ENCODE measurements at regions not wholly inside any gene's neighbourhood (a gene's known extent, or its start where the extent isn't known, plus 50 kb on each side); places are given as distances from the start of the nearest gene placed in this dataset.
"Not testable (repeated sequence)": the region's sequence is repeated elsewhere in the genome, so short reads cannot be mapped to it uniquely, and the experiment has no call there.

DNA sequence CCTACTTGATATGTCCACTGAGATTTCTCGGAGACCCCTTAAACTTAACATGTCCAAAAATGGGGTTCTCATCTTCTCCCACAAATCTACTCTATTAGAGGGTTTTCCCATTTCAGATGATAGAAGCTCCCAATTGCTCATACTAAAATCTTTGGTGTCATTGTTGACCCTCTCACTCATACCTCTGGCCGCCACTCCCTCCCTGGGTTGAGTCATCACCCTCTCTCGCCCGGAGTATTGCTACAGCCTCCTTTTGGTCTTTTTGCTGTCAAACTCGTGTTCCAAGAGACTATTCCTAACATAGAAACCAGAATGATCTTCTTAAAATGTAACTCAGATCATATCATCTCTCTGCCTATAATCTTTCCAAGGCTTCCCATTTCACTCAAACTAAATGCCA, 91.0 kb upstream of the GNAQ start:
- H3K36me3 ChIP-seq (ENCODE audit: control insufficient read depth, insufficient read depth, low read length) = no peaks in the 10 kb centered on the region
- H3K9me3 ChIP-seq (ENCODE audit: control insufficient read depth, low read length) = no peaks in the 10 kb centered on the region
- no peaks in the 10 kb centered on the region for H3K4me1 ChIP-seq (ENCODE audit: control insufficient read depth, insufficient read depth, low read length, poor library complexity, severe bottlenecking)
- 81 to 88% methylated on average over 5 of the region's 5 CpGs for WGBS, 2 experiments (ENCODE audit: insufficient coverage in 2 of 2)
- H3K4me3 ChIP-seq (ENCODE audit: extremely low read depth, insufficient read depth, low read length, poor library complexity, severe bottlenecking) = no peak overlapping the region
- no peak overlapping the region for H3K27ac ChIP-seq (ENCODE audit: low read depth, low read length, severe bottlenecking)

DNA sequence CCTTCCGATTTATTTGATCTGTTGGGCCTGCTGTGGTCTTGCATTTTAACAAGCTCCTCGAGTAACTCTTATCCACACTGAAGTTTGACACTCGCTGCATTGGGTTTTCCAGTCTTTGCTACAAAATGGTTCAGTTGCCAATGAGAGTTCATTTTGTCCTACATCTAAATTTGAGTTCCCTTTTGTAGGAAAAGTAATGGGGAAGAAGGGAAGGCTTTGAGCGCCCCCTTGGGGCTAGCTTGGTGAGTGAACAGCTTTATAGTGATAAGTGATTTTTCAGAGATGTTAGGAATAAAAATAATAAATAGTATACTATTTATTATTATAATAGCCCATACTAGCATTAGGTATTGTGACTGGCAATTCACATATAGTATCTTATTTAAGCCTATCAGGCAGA, 89.9 kb upstream of the GNAQ start:
- no peaks in the 10 kb centered on the region for H3K36me3 ChIP-seq (ENCODE audit: control insufficient read depth, insufficient read depth, low read length)
- H3K9me3 ChIP-seq (ENCODE audit: control insufficient read depth, low read length) = no peaks in the 10 kb centered on the region
- H3K27ac ChIP-seq (ENCODE audit: low read depth, low read length, severe bottlenecking) = no peak overlapping the region
- 54 to 67% methylated on average over 2 to 3 of the region's 4 CpGs for WGBS, 2 experiments (ENCODE audit: insufficient coverage in 2 of 2)
- H3K4me1 ChIP-seq (ENCODE audit: control insufficient read depth, insufficient read depth, low read length, poor library complexity, severe bottlenecking) = no peaks in the 10 kb centered on the region
- H3K4me3 ChIP-seq (ENCODE audit: extremely low read depth, insufficient read depth, low read length, poor library complexity, severe bottlenecking) = no peak overlapping the region

DNA sequence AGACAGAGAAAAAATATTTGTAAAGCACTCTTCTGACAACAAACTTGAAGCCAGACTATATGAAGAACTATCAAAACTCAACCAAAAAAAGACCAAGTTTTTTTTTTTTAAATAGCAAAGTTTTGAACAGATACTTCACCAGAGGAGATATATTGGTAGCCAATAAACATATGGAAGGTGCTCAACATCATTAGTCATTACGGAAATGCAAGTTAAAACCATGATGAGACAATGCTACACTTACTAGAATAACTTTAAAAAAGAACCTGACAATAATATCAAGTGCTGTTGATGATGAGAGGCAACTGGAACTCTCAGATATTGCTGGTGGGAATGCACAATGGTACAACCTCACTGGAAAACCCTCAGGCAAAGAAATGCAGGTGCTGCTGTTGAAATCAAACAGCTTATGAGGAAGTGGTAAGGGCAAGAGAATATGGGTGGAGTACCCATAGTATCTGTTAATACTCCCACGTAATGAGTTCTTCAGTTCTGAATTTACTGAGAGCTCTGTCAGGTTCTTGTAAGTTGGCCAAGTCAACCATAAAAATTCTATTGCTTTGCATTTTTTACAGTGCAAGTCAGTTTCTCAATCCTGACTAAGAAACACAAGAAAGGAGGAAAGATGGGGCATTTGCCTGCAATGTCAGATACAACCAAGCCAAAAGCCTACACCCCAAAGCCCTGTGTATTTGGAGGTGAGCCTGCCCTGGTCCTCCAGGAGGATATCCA, 87.3 kb upstream of the GNAQ start:
- no peaks in the 10 kb centered on the region for H3K9me3 ChIP-seq (ENCODE audit: control insufficient read depth, low read length)
- no peaks in the 10 kb centered on the region for H3K4me1 ChIP-seq (ENCODE audit: control insufficient read depth, insufficient read depth, low read length, poor library complexity, severe bottlenecking)
- H3K27ac ChIP-seq (ENCODE audit: low read depth, low read length, severe bottlenecking) = no peak overlapping the region
- H3K36me3 ChIP-seq (ENCODE audit: control insufficient read depth, insufficient read depth, low read length) = no peaks in the 10 kb centered on the region
- WGBS, 2 experiments (ENCODE audit: insufficient coverage in 2 of 2) = no CpG with 5 or more reads among the region's 2 CpGs
- H3K4me3 ChIP-seq (ENCODE audit: extremely low read depth, insufficient read depth, low read length, poor library complexity, severe bottlenecking) = no peak overlapping the region

DNA sequence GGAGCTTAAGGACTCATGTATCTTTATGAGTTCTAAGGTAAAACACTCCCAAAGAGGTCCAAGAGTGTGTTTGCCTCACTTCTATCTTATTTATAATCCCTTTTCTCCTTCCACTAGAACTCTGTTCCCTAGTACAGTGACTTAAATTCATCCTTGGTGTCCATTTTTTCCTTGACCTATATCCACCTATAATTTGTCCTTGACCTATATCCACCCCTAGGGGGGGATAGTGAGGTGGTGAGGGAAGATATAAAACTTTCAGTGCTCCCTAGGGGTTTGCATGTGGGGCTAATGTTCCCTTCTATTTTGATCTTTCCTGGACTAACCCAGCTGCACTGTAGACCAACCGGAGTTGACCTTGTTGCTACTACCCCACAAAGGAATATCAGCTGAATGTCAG, 83.5 kb upstream of the GNAQ start:
- Histone ChIP-seq H3K27ac (ENCODE audit: low read depth, low read length, severe bottlenecking) (no peak overlapping the region), H3K36me3 (ENCODE audit: control insufficient read depth, insufficient read depth, low read length) (no peaks in the 10 kb centered on the region), H3K9me3 (ENCODE audit: control insufficient read depth, low read length) (no peaks in the 10 kb centered on the region), H3K4me3 (ENCODE audit: extremely low read depth, insufficient read depth, low read length, poor library complexity, severe bottlenecking) (no peak overlapping the region), H3K4me1 (ENCODE audit: control insufficient read depth, insufficient read depth, low read length, poor library complexity, severe bottlenecking) (no peaks in the 10 kb centered on the region)
- 91 to 100% methylated on average over 1 of the region's 1 CpG for WGBS, 2 experiments (ENCODE audit: insufficient coverage in 2 of 2)

DNA sequence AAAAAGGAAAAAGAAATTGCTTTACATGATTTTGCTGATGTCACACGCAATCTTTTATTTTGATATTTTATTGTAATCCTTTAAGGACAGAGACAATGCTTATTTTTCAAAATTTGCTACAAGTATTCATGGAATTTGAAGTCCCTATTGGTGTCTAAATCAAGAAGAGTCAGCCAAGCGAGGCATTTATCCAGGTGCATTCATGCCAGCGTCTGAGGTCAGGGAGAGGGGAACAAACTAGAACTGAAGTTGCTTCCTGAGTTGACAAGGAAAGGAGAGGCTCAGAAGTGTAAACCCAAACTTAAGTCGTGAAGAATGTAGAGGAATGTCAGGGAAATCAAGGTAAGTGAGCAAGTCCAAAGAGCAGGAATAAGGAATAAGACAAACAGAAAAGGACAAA, 83.0 kb upstream of the GNAQ start:
- 88 to 91% methylated on average over 3 of the region's 4 CpGs for WGBS, 2 experiments (ENCODE audit: insufficient coverage in 2 of 2)
- H3K4me1 ChIP-seq (ENCODE audit: control insufficient read depth, insufficient read depth, low read length, poor library complexity, severe bottlenecking) = no peaks in the 10 kb centered on the region
- H3K36me3 ChIP-seq (ENCODE audit: control insufficient read depth, insufficient read depth, low read length) = no peaks in the 10 kb centered on the region
- H3K4me3 ChIP-seq (ENCODE audit: extremely low read depth, insufficient read depth, low read length, poor library complexity, severe bottlenecking) = no peak overlapping the region
- H3K27ac ChIP-seq (ENCODE audit: low read depth, low read length, severe bottlenecking) = no peak overlapping the region
- H3K9me3 ChIP-seq (ENCODE audit: control insufficient read depth, low read length) = no peaks in the 10 kb centered on the region

DNA sequence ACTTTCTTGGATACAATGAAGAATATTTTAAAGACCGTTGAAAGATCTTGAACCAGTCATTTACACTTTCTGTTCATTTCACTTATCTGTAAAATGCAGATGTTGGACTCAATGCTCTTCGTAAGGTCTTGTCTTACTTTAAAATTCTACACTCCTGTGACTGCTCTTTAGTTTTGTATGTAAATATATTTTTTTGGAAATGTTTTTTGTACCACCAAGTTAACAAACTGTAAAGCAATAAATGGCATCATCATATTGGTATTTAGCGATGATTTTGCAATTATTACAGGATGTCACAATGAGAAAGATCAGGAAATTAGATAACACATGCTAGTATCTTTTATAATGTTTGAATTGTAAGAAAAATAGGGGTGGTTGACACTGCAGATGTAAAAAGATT, 80.8 kb upstream of the GNAQ start:
- 80% methylated on average over 1 of the region's 3 CpGs; no CpG with 5 or more reads in 1 of the 2 experiments for WGBS, 2 experiments (ENCODE audit: insufficient coverage in 2 of 2)

DNA sequence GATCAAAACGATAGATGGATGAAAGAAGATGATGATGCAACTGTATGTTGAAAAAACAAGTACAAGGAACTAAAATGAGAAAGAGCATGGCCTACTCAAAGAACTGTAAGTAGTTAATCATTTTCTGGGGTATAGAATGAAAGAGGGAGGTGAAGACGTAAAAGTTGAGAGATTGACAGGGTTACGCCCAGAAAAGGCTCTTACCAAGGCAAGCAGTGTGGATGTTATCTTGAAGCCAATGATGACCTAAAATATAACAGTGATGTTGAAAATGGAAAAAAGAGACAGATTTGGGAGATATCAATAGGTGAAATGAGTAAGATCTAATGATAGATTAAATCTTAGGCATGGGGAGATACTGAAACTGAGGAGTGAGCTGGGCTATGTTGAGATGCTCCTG, 80.4 kb upstream of the GNAQ start:
- WGBS, 2 experiments (ENCODE audit: insufficient coverage in 2 of 2) = 92 to 93% methylated on average over 3 of the region's 3 CpGs
- Histone ChIP-seq H3K4me1 (ENCODE audit: control insufficient read depth, insufficient read depth, low read length, poor library complexity, severe bottlenecking) (no peaks in the 10 kb centered on the region), H3K4me3 (ENCODE audit: extremely low read depth, insufficient read depth, low read length, poor library complexity, severe bottlenecking) (no peak overlapping the region), H3K9me3 (ENCODE audit: control insufficient read depth, low read length) (no peaks in the 10 kb centered on the region), H3K27ac (ENCODE audit: low read depth, low read length, severe bottlenecking) (no peak overlapping the region), H3K36me3 (ENCODE audit: control insufficient read depth, insufficient read depth, low read length) (no peaks in the 10 kb centered on the region)

More for the DNA sequence above, 80.8 kb upstream of the GNAQ start:
- no peak overlapping the region for H3K4me3 ChIP-seq (ENCODE audit: extremely low read depth, insufficient read depth, low read length, poor library complexity, severe bottlenecking)
- H3K36me3 ChIP-seq (ENCODE audit: control insufficient read depth, insufficient read depth, low read length) = no peaks in the 10 kb centered on the region
- H3K9me3 ChIP-seq (ENCODE audit: control insufficient read depth, low read length) = no peaks in the 10 kb centered on the region
- H3K27ac ChIP-seq (ENCODE audit: low read depth, low read length, severe bottlenecking) = no peak overlapping the region
- H3K4me1 ChIP-seq (ENCODE audit: control insufficient read depth, insufficient read depth, low read length, poor library complexity, severe bottlenecking) = no peaks in the 10 kb centered on the region

DNA sequence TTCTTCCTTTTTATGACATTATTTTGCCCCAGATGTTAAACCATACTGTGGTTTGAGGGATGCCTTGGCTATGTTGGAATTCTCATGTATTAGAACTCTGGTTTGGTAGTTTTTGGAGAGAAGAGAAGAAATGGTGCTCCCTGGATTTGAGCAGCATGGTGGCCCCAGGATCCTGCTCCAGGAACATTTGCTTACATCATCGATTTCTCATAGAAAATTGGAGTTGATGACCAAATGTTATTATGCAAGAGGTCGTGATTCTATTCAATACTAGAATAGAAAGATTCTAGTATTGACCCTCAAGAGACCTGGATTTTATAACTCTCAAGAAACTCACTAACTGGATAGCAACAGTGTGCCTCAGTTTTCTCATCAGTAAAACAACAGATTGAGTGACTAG, 77.5 kb upstream of the GNAQ start:
- no peak overlapping the region for H3K27ac ChIP-seq (ENCODE audit: low read depth, low read length, severe bottlenecking)
- H3K36me3 ChIP-seq (ENCODE audit: control insufficient read depth, insufficient read depth, low read length) = no peaks in the 10 kb centered on the region
- 100% methylated on average over 1 of the region's 2 CpGs; no CpG with 5 or more reads in 1 of the 2 experiments for WGBS, 2 experiments (ENCODE audit: insufficient coverage in 2 of 2)

DNA sequence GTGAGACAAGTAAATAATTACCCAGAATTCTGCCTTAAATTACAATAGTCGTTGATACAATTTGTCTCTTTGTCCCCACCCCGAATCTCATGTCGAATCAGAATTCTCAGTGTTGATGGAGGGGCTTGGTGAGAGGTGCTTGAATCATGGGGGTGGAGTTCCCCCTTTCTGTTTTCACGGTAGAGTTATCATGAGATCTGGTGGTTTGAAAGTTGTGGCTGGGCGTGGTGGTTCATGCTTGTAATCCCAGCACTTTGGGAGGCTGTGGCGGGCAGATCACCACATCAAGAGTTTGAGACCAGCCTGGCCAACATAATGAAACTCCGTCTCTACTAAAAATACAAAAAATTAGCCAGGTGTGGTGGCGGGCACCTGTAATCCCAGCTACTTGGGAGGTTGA, 75.0 kb upstream of the GNAQ start:
- not testable (repeated sequence) for H3K4me1 ChIP-seq (ENCODE audit: control insufficient read depth, insufficient read depth, low read length, poor library complexity, severe bottlenecking); H3K9me3 ChIP-seq (ENCODE audit: control insufficient read depth, low read length); H3K4me3 ChIP-seq (ENCODE audit: extremely low read depth, insufficient read depth, low read length, poor library complexity, severe bottlenecking); H3K27ac ChIP-seq (ENCODE audit: low read depth, low read length, severe bottlenecking); H3K36me3 ChIP-seq (ENCODE audit: control insufficient read depth, insufficient read depth, low read length)
- 93 to 100% methylated on average over 1 to 3 of the region's 8 CpGs for WGBS, 2 experiments (ENCODE audit: insufficient coverage in 2 of 2)

More for the DNA sequence above, 77.5 kb upstream of the GNAQ start:
- Histone ChIP-seq H3K4me3 (ENCODE audit: extremely low read depth, insufficient read depth, low read length, poor library complexity, severe bottlenecking) (no peak overlapping the region), H3K4me1 (ENCODE audit: control insufficient read depth, insufficient read depth, low read length, poor library complexity, severe bottlenecking) (no peaks in the 10 kb centered on the region), H3K9me3 (ENCODE audit: control insufficient read depth, low read length) (no peaks in the 10 kb centered on the region)

DNA sequence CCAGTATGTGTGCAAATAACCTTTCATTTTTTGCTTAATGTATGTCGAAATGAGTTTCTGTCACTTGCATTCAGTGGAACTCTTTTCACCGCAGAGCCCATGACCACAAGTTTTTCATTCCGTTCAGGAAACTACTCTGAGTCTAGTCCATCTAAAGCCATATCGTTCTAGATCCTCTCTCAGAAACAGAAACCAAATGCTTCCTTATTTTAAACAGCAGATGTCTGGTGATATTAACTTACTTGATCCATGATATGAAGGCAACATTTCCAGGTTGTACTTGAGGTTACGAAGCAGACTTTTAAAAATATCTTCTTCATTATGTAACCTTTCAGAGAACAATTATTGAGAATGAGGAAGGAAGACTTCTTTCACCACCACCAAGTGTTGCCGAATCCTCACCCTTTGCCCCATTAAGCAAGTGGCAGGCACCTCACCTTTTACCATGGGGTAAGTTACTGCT, 72.4 kb upstream of the GNAQ start:
- 91 to 100% methylated on average over 3 to 4 of the region's 6 CpGs for WGBS, 2 experiments (ENCODE audit: insufficient coverage in 2 of 2)
- H3K9me3 ChIP-seq (ENCODE audit: control insufficient read depth, low read length) = no peaks in the 10 kb centered on the region
- no peaks in the 10 kb centered on the region for H3K36me3 ChIP-seq (ENCODE audit: control insufficient read depth, insufficient read depth, low read length)
- no peak overlapping the region for H3K4me3 ChIP-seq (ENCODE audit: extremely low read depth, insufficient read depth, low read length, poor library complexity, severe bottlenecking)
- H3K4me1 ChIP-seq (ENCODE audit: control insufficient read depth, insufficient read depth, low read length, poor library complexity, severe bottlenecking) = no peaks in the 10 kb centered on the region
- H3K27ac ChIP-seq (ENCODE audit: low read depth, low read length, severe bottlenecking) = no peak overlapping the region

DNA sequence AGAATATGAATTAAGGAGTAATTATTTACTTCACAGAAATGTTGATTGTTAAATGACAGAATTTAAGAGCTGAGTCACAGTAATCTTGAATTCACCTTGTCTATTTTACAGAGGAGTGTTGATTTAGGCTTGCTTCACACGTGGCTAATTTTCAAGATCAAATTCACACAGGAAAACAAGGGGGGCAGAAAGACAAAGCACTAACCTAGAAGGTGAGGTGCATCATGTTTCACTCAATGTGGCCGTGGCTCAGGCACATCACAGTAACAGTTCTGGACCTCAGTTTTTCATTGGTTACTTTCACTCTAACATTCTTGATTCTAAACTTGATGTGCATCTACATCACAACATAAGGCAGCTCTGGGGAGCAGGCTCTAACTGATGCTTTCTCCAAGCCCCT, 69.6 kb upstream of the GNAQ start:
- H3K4me3 ChIP-seq (ENCODE audit: extremely low read depth, insufficient read depth, low read length, poor library complexity, severe bottlenecking) = no peak overlapping the region
- H3K27ac ChIP-seq (ENCODE audit: low read depth, low read length, severe bottlenecking) = no peak overlapping the region
- no peaks in the 10 kb centered on the region for H3K4me1 ChIP-seq (ENCODE audit: control insufficient read depth, insufficient read depth, low read length, poor library complexity, severe bottlenecking)
- WGBS, 2 experiments (ENCODE audit: insufficient coverage in 2 of 2) = 78 to 90% methylated on average over 1 to 2 of the region's 2 CpGs
- H3K36me3 ChIP-seq (ENCODE audit: control insufficient read depth, insufficient read depth, low read length) = no peaks in the 10 kb centered on the region
- no peaks in the 10 kb centered on the region for H3K9me3 ChIP-seq (ENCODE audit: control insufficient read depth, low read length)
